ENCODE measurements at regions not wholly inside any gene's neighbourhood (a gene's known extent, or its start where the extent isn't known, plus 50 kb on each side); places are given as distances from the start of the nearest gene placed in this dataset.

- DNase-seq, result no peak
These were observed 691.8 kb downstream of the TSN start for GRCh38 chr2:122447237-122447636.

GRCh38 chr2:122451040-122451439 lies 695.6 kb downstream of the TSN start:
- peak; percentile 78 for DNase-seq

GRCh38 chr2:122451697-122452096 lies 696.2 kb downstream of the TSN start:
- no peak for DNase-seq

GRCh38 chr2:122469147-122469546 lies 713.7 kb downstream of the TSN start:
- no peak for DNase-seq

- DNase-seq, result no peak
These were observed 716.3 kb downstream of the TSN start for GRCh38 chr2:122471753-122472152.

- no peak for DNase-seq
These were observed 722.7 kb downstream of the TSN start for GRCh38 chr2:122478117-122478516.

- no peak for DNase-seq
These were observed 723.3 kb downstream of the TSN start for GRCh38 chr2:122478771-122479170.

- no peak for DNase-seq
These were observed 725.2 kb downstream of the TSN start for GRCh38 chr2:122480501-122481243.

GRCh38 chr2:122481244-122481622 lies 725.8 kb downstream of the TSN start:
- no peak for DNase-seq

GRCh38 chr2:122481717-122482116 lies 726.3 kb downstream of the TSN start:
- DNase-seq, result no peak

- no peak for DNase-seq
These were observed 730.6 kb downstream of the TSN start for GRCh38 chr2:122486086-122486485.

- no peak for DNase-seq
These were observed 731.4 kb downstream of the TSN start for GRCh38 chr2:122486705-122487415.

GRCh38 chr2:122491011-122491410 lies 735.6 kb downstream of the TSN start:
- peak; percentile 38 for DNase-seq

GRCh38 chr2:122500316-122501105 lies 745.1 kb downstream of the TSN start:
- DNase-seq, result no peak

GRCh38 chr2:122506620-122507019 lies 751.2 kb downstream of the TSN start:
- DNase-seq, result no peak

- no peak for DNase-seq
These were observed 751.8 kb downstream of the TSN start for GRCh38 chr2:122507261-122507660.

- no peak for DNase-seq
These were observed 756.6 kb downstream of the TSN start for GRCh38 chr2:122512091-122512490.

GRCh38 chr2:122514451-122514996 lies 759.1 kb downstream of the TSN start:
- peak; percentile 82 for DNase-seq

- no peak for DNase-seq
These were observed 760.4 kb downstream of the TSN start for GRCh38 chr2:122515731-122516290.

- no peak for DNase-seq
These were observed 761.3 kb downstream of the TSN start for GRCh38 chr2:122516775-122517174.

- DNase-seq, result peak; percentile 54
These were observed 763.9 kb downstream of the TSN start for GRCh38 chr2:122519366-122519765.

- no peak for DNase-seq
These were observed 764.6 kb downstream of the TSN start for GRCh38 chr2:122519821-122520611.

Data from DMS53 (cell line).